H1 (cell line): ENCODE measurements at regions not wholly inside any gene's neighbourhood (a gene's known extent, or its start where the extent isn't known, plus 50 kb on each side); places are given as distances from the start of the nearest gene placed in this dataset.

Experiments
- CTCF ChIA-PET: fragments of 300-600 bp; sonication (Branson Sonifier 250); formaldehyde crosslinking; loops from one replicate; lab custom pipeline; 2021; ENCODE audit not compliant: partially characterized antibody; lab: Charles Lee
- POLR2A ChIA-PET: fragments of 300-600 bp; sonication (Branson Sonifier 250); formaldehyde crosslinking; loops from one replicate; lab custom pipeline; 2021; ENCODE audit warnings: inconsistent platforms; ENCODE audit not compliant: partially characterized antibody; lab: Charles Lee
- DNase-seq, 2 experiments: peaks; one replicate each; pipeline versions ENCODE4 v3.0.0 to v3.0.0-alpha.2; 2010 to 2022; ENCODE audit warnings: low spot score in 2 of 2, low read depth in 1 of 2, mixed read lengths in 1 of 2
- FAIRE-seq: peaks from 2 replicates; lab custom pipeline; 2011; peaks lifted over from hg19 to GRCh38; lab: Jason Lieb, UNC
- H2AFZ ChIP-seq: 2 replicates; pipeline ENCODE4 v1.8.1; 2012; ENCODE audit warnings: low read length, inconsistent platforms
- H2AK5ac ChIP-seq: 2 replicates; pipeline ENCODE4 v1.6.1; 2013; ENCODE audit warnings: low read depth, low read length
- H2BK120ac ChIP-seq: replicated peaks from 2 replicates; pipeline ENCODE3; 2013; ENCODE audit warnings: low read depth, low read length, inconsistent platforms
- H2BK12ac ChIP-seq: 2 replicates; pipeline ENCODE4 v1.6.1; 2013; ENCODE audit warnings: low read depth, low read length
- H2BK15ac ChIP-seq: 2 replicates; pipeline ENCODE4 v1.6.1; 2013; ENCODE audit warnings: low read length
- H2BK20ac ChIP-seq: 2 replicates; pipeline ENCODE4 v1.6.1; 2013; ENCODE audit warnings: low read length
- H2BK5ac ChIP-seq: 2 replicates; pipeline ENCODE4 v1.6.1; 2013; ENCODE audit warnings: low read depth, low read length
- H3K14ac ChIP-seq: 2 replicates; pipeline ENCODE4 v1.6.1; 2013; ENCODE audit warnings: inconsistent platforms; ENCODE audit not compliant: insufficient read length
- H3K18ac ChIP-seq: 2 replicates; pipeline ENCODE4 v1.6.1; 2013; ENCODE audit warnings: low read length; ENCODE audit errors: extremely low read depth
- H3K23ac ChIP-seq: 2 replicates; pipeline ENCODE4 v1.6.1; 2013; ENCODE audit warnings: inconsistent platforms; ENCODE audit not compliant: insufficient read length
- H3K23me2 ChIP-seq: 2 replicates; pipeline ENCODE4 v1.6.1; 2013; ENCODE audit warnings: low read depth, low read length
- H3K27ac ChIP-seq: 2 replicates; pipeline ENCODE4 v1.6.1; 2011; ENCODE audit warnings: low read depth, low read length, inconsistent platforms
- H3K27me3 ChIP-seq, 4 experiments: replicated peaks in 1 of 4; 1 replicate in 1 of 4; 2 replicates in 3 of 4; pipeline versions ENCODE4 v1.6.1 to v1.8.1; 2011 to 2013; ENCODE audit warnings: low read length in 3 of 4, mild to moderate bottlenecking in 3 of 4, inconsistent platforms in 2 of 4, mixed read lengths in 2 of 4, moderate library complexity in 1 of 4; ENCODE audit not compliant: control insufficient read depth in 3 of 4, insufficient read depth in 3 of 4; ENCODE audit errors: extremely low read depth in 1 of 4
- H3K36me3 ChIP-seq, 4 experiments: 2 replicates each; pipeline versions ENCODE4 v1.6.1 to v1.8.1; 2011 to 2013; ENCODE audit warnings: mild to moderate bottlenecking in 4 of 4, low read length in 3 of 4, moderate library complexity in 2 of 4, control low read depth in 1 of 4, inconsistent platforms in 1 of 4; ENCODE audit not compliant: insufficient read depth in 4 of 4, control insufficient read depth in 2 of 4
- H3K4ac ChIP-seq: replicated peaks from 2 replicates; pipeline ENCODE3; 2013; ENCODE audit warnings: low read length, low read depth, mixed read lengths, inconsistent platforms; ENCODE audit not compliant: insufficient read length
- H3K4me1 ChIP-seq, 4 experiments: replicated peaks in 1 of 4; 1 replicate in 1 of 4; 2 replicates in 3 of 4; pipeline versions ENCODE4 v1.6.1 to v1.8.1; 2011 to 2013; ENCODE audit warnings: low read length in 3 of 4, inconsistent platforms in 2 of 4, mixed read lengths in 1 of 4; ENCODE audit not compliant: insufficient read depth in 4 of 4, control insufficient read depth in 3 of 4
- H3K4me2 ChIP-seq, 2 experiments: 2 replicates each; pipeline versions ENCODE4 v1.6.1 to v1.8.1; 2011 to 2013; ENCODE audit warnings: low read depth in 2 of 2, low read length in 2 of 2, control low read depth in 1 of 2, inconsistent platforms in 1 of 2, mild to moderate bottlenecking in 1 of 2; ENCODE audit not compliant: insufficient read depth in 1 of 2
- H3K4me3 ChIP-seq, 4 experiments: fragments of 200-600, 300-600 bp in 1 of 4; sonication (generic), shearing (Covaris generic), sonication (Bioruptor Twin) in 1 of 4; 2 replicates each; pipeline versions ENCODE4 v1.5.1 to v1.8.1; 2011 to 2016; ENCODE audit warnings: low read length in 4 of 4, low read depth in 3 of 4, control low read depth in 2 of 4, inconsistent platforms in 2 of 4, mild to moderate bottlenecking in 2 of 4, mixed read lengths in 1 of 4, moderate library complexity in 1 of 4; ENCODE audit not compliant: insufficient read depth in 2 of 4; ENCODE audit errors: extremely low read depth in 1 of 4
- H3K56ac ChIP-seq: replicated peaks from 2 replicates; pipeline ENCODE3; 2013; ENCODE audit warnings: low read depth, mild to moderate bottlenecking, mixed read lengths, low read length, inconsistent platforms; ENCODE audit not compliant: insufficient read length
- H3K79me1 ChIP-seq: 2 replicates; pipeline ENCODE4 v1.6.1; 2013; ENCODE audit warnings: low read depth, low read length, control low read depth
- H3K79me2 ChIP-seq, 2 experiments: 2 replicates each; pipeline versions ENCODE4 v1.6.1 to v1.8.1; 2012 to 2013; ENCODE audit warnings: low read length in 2 of 2, mild to moderate bottlenecking in 2 of 2, inconsistent platforms in 1 of 2; ENCODE audit not compliant: insufficient read depth in 2 of 2, control insufficient read depth in 1 of 2
- H3K9ac ChIP-seq, 4 experiments: replicated peaks in 1 of 4; 1 replicate in 1 of 4; 2 replicates in 3 of 4; pipeline versions ENCODE4 v1.6.1 to v1.8.1; 2011 to 2013; ENCODE audit warnings: low read depth in 3 of 4, low read length in 3 of 4, control low read depth in 2 of 4, mild to moderate bottlenecking in 2 of 4, moderate library complexity in 2 of 4, inconsistent platforms in 1 of 4; ENCODE audit errors: extremely low read depth in 1 of 4
- H3K9me3 ChIP-seq, 2 experiments: 2 replicates each; pipeline versions ENCODE4 v1.6.1 to v1.8.1; 2012 to 2013; ENCODE audit warnings: mild to moderate bottlenecking in 2 of 2, moderate library complexity in 2 of 2, control low read depth in 1 of 2, inconsistent platforms in 1 of 2, low read depth in 1 of 2, low read length in 1 of 2, mixed read lengths in 1 of 2; ENCODE audit not compliant: insufficient read depth in 2 of 2
- H4K20me1 ChIP-seq, 2 experiments: replicated peaks in 1 of 2; 2 replicates each; pipeline versions ENCODE3 to v1.8.1; 2011 to 2013; ENCODE audit warnings: inconsistent platforms in 2 of 2, low read length in 2 of 2, mild to moderate bottlenecking in 1 of 2; ENCODE audit not compliant: insufficient read depth in 2 of 2, control insufficient read depth in 1 of 2
- H4K5ac ChIP-seq: 2 replicates; pipeline ENCODE4 v1.6.1; 2013; ENCODE audit warnings: low read length, low read depth, mixed read lengths, inconsistent platforms; ENCODE audit not compliant: insufficient read length
- H4K8ac ChIP-seq: 2 replicates; pipeline ENCODE4 v1.8.0; 2013; ENCODE audit warnings: mild to moderate bottlenecking, moderate library complexity, low read length, inconsistent platforms; ENCODE audit not compliant: insufficient read depth; ENCODE audit errors: extremely low read depth
- H4K91ac ChIP-seq: replicated peaks from 2 replicates; pipeline ENCODE3; 2013; ENCODE audit warnings: low read length, mixed read lengths, inconsistent platforms; ENCODE audit not compliant: insufficient read length
- EGR1 ChIP-seq: IDR thresholded peaks from 2 replicates; pipeline ENCODE4 v1.6.1; 2011; ENCODE audit warnings: low read depth, low read length, borderline replicate concordance
- POU5F1 ChIP-seq: IDR thresholded peaks from 2 replicates; pipeline ENCODE4 v1.6.1; 2011; ENCODE audit warnings: low read depth, mild to moderate bottlenecking, low read length, moderate library complexity
- TEAD4 ChIP-seq: IDR thresholded peaks from 2 replicates; pipeline ENCODE4 v1.6.1; 2012; ENCODE audit warnings: low read depth, low read length, inconsistent platforms, mixed read lengths
- WGBS, 2 experiments: shearing (Covaris generic) in 1 of 2; methylation state at CpG; one replicate each; pipeline versions ENCODE4 v1.1.6 to v1.1.7; 2013 to 2015; ENCODE audit warnings: low lambda C conversion rate in 2 of 2, mixed read lengths in 2 of 2, inconsistent platforms in 1 of 2, low coverage in 1 of 2, missing lambda C conversion rate in 1 of 2; ENCODE audit not compliant: insufficient replicate concordance in 2 of 2, insufficient coverage in 1 of 2, insufficient read length in 1 of 2; ENCODE audit errors: extremely low coverage in 1 of 2, missing lambda C conversion rate in 1 of 2; 5-methylcytosine and 5-hydroxymethylcytosine counted together
- TF ChIP-seq, protein P1 (sequence below), 3 experiments: IDR thresholded peaks; 1 replicate in 2 of 3; 2 replicates in 1 of 3; pipeline versions ENCODE4 v1.5.1 to v1.6.1; 2011; ENCODE audit warnings: low read length in 3 of 3, mild to moderate bottlenecking in 3 of 3, inconsistent platforms in 2 of 3, low read depth in 1 of 3, moderate library complexity in 1 of 3; ENCODE audit not compliant: insufficient read depth in 1 of 3; ENCODE audit errors: control extremely low read depth in 1 of 3

GRCh38 chrX:25154168-25154567 lies 138.4 kb upstream of the ARX start:
- Histone ChIP-seq H3K56ac (no peak overlapping the region), H2BK15ac (no peak overlapping the region), H2AK5ac (no peak overlapping the region), H2BK120ac (no peak overlapping the region), H3K27ac (no peak overlapping the region), H4K5ac (no peak overlapping the region), H3K79me2 (no peaks in the 10 kb centered on the region), H2BK12ac (no peak overlapping the region), H4K8ac (no peak overlapping the region), H3K4ac (no peak overlapping the region), H3K79me1 (no peaks in the 10 kb centered on the region), H3K27me3 (no peaks in the 10 kb centered on the region), H2BK5ac (no peak overlapping the region), H3K9ac (no peak overlapping the region), H4K20me1 (no peaks in the 10 kb centered on the region), H3K14ac (no peak overlapping the region), H3K36me3 (no peaks in the 10 kb centered on the region), H3K23me2 (no peaks in the 10 kb centered on the region), H3K23ac (no peak overlapping the region), H3K18ac (no peak overlapping the region), H2BK20ac (no peak overlapping the region), H3K9me3 (no peaks in the 10 kb centered on the region), H3K4me3 (no peak overlapping the region), H2AFZ (no peak overlapping the region), H4K91ac (no peak overlapping the region), H3K4me2 (no peak overlapping the region), H3K4me1 (no peaks in the 10 kb centered on the region)
- TF ChIP-seq, protein P1, sequence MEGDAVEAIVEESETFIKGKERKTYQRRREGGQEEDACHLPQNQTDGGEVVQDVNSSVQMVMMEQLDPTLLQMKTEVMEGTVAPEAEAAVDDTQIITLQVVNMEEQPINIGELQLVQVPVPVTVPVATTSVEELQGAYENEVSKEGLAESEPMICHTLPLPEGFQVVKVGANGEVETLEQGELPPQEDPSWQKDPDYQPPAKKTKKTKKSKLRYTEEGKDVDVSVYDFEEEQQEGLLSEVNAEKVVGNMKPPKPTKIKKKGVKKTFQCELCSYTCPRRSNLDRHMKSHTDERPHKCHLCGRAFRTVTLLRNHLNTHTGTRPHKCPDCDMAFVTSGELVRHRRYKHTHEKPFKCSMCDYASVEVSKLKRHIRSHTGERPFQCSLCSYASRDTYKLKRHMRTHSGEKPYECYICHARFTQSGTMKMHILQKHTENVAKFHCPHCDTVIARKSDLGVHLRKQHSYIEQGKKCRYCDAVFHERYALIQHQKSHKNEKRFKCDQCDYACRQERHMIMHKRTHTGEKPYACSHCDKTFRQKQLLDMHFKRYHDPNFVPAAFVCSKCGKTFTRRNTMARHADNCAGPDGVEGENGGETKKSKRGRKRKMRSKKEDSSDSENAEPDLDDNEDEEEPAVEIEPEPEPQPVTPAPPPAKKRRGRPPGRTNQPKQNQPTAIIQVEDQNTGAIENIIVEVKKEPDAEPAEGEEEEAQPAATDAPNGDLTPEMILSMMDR (IDR thresholded peaks at IDR 0.05; ENCODE audit: control extremely low read depth in 1 of 3, insufficient read depth in 1 of 3, low read depth in 1 of 3, low read length in 3 of 3): no peak
- TF ChIP-seq POU5F1 (no peak), EGR1 (no peak), TEAD4 (no peak)
- no peak for FAIRE-seq
- WGBS, 2 experiments: 95% methylated on average over 3 of the region's 3 CpGs; no CpG with 5 or more reads in 1 of the 2 experiments
- ChIA-PET CTCF (interaction anchor here (0.7 kb wide), 1 partner anchor 9 kb away, joined by 3 read pairs; no protein-coding TSS in a partner anchor), POLR2A (no interaction called here)
- no peak for DNase-seq
